Breast epithelium (tissue), 3 donors: ENCODE measurements at regions not wholly inside any gene's neighbourhood (a gene's known extent, or its start where the extent isn't known, plus 50 kb on each side); places are given as distances from the start of the nearest gene placed in this dataset.

Experiments
- POLR2A ChIP-seq: fragments of 450-650 bp; IDR thresholded peaks from one replicate; pipeline ENCODE4 v1.6.1; 2016; ENCODE audit warnings: antibody characterized with exemption, mild to moderate bottlenecking, moderate library complexity
- TF ChIP-seq, protein P1 (sequence below), 3 donors: fragments of 450-650 bp; IDR thresholded peaks; one replicate each; pipeline ENCODE4 v1.5.1; 2016 to 2017; ENCODE audit warnings: antibody characterized with exemption in 3 of 3, mild to moderate bottlenecking in 3 of 3, moderate library complexity in 3 of 3

DNA sequence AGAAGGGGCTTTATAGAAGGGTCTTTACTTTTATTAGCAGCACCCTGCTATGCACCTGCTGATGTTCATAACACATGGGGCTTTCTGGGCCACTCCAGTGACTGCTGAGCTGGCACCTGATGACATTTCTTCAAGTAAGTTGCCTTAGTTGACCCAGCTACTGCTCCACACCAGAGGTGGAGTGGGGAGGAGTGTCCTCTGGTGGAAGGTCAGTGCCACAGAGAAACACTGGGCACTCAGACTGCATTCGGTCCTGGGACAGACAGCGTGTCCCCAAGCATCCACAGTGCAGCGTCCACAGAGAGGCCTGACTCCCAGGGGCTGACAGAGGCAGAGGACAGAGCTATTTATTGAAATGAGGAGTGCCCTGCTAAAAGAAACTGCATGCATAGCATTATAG lies 74.9 kb upstream of the NSMCE3 start:
- TF ChIP-seq, protein P1, sequence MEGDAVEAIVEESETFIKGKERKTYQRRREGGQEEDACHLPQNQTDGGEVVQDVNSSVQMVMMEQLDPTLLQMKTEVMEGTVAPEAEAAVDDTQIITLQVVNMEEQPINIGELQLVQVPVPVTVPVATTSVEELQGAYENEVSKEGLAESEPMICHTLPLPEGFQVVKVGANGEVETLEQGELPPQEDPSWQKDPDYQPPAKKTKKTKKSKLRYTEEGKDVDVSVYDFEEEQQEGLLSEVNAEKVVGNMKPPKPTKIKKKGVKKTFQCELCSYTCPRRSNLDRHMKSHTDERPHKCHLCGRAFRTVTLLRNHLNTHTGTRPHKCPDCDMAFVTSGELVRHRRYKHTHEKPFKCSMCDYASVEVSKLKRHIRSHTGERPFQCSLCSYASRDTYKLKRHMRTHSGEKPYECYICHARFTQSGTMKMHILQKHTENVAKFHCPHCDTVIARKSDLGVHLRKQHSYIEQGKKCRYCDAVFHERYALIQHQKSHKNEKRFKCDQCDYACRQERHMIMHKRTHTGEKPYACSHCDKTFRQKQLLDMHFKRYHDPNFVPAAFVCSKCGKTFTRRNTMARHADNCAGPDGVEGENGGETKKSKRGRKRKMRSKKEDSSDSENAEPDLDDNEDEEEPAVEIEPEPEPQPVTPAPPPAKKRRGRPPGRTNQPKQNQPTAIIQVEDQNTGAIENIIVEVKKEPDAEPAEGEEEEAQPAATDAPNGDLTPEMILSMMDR (IDR thresholded peaks at IDR 0.05), result no peak
- TF ChIP-seq POLR2A, result no peak
